HFF-Myc (cell line): ENCODE measurements at regions not wholly inside any gene's neighbourhood (a gene's known extent, or its start where the extent isn't known, plus 50 kb on each side); places are given as distances from the start of the nearest gene placed in this dataset.

Source experiments
- DNase-seq: peaks from one replicate; pipeline ENCODE4 v3.0.0-alpha.2; 2011; ENCODE audit warnings: low read depth; ENCODE audit errors: extremely low read depth
- H3K4me3 ChIP-seq: replicated peaks from 2 replicates; pipeline ENCODE4 v1.5.1; 2011; ENCODE audit warnings: low read depth, mild to moderate bottlenecking, control low read depth, low read length
- TF ChIP-seq, protein P1 (sequence below): IDR thresholded peaks from 2 replicates; pipeline ENCODE4 v1.5.1; 2012; ENCODE audit warnings: mild to moderate bottlenecking, low read depth, low read length, control low read depth; ENCODE audit errors: missing control alignments

GRCh38 chr20:39342463-39342862 lies 380.3 kb downstream of the DHX35 start:
- no peak overlapping the region for H3K4me3 ChIP-seq
- no peak for DNase-seq
- TF ChIP-seq, protein P1, sequence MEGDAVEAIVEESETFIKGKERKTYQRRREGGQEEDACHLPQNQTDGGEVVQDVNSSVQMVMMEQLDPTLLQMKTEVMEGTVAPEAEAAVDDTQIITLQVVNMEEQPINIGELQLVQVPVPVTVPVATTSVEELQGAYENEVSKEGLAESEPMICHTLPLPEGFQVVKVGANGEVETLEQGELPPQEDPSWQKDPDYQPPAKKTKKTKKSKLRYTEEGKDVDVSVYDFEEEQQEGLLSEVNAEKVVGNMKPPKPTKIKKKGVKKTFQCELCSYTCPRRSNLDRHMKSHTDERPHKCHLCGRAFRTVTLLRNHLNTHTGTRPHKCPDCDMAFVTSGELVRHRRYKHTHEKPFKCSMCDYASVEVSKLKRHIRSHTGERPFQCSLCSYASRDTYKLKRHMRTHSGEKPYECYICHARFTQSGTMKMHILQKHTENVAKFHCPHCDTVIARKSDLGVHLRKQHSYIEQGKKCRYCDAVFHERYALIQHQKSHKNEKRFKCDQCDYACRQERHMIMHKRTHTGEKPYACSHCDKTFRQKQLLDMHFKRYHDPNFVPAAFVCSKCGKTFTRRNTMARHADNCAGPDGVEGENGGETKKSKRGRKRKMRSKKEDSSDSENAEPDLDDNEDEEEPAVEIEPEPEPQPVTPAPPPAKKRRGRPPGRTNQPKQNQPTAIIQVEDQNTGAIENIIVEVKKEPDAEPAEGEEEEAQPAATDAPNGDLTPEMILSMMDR: no peak

DNA sequence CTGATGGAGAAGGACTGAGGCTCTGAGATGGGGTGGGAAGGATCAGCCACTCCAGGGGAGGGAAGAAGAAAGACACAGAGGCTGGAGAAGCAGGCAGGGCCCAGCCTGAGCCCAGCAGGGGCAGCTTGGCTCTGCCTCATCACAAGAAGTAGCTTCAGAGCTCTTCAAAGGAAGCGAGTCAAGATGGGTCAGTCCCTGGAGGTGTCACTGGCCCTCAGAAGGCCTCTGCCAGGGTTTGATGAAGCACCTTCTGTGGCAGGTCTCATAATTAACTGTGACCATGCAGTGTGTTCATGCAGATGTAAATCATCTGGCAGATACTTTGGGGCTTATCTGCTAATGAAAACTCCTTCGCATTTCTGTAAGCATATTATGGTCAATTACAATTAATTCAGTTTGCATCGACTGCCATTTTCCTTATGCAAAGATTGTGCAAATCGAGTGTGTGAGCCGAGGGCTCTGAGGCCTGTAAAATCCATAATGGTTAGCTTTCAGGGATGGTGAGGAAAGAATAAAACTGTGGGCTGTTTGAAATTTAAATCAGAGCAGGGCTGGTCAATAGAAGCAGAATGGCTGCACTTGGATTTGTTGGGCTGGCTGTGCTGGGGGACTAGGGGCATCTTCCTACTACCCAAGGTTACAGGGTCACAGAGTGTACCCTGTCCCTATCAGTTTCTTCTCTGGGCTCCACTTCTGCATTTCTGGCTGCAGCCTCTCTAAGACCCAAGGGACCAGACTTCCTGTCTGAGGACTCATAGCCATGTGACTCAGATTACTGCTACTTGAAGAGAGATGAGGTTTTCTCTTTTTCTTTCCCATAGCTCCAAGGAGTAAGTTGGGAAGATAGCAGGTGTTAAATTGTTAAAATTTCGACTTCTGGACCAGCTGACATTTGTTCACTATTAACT lies 376.6 kb downstream of the DHX35 start:
- DNase-seq: no peak
- H3K4me3 ChIP-seq: no peak overlapping the region
- TF ChIP-seq, protein P1: no peak

GRCh38 chr20:39333211-39333610 lies 371.1 kb downstream of the DHX35 start:
- no peak overlapping the region for H3K4me3 ChIP-seq
- DNase-seq: no peak
- TF ChIP-seq, protein P1: no peak

DNA sequence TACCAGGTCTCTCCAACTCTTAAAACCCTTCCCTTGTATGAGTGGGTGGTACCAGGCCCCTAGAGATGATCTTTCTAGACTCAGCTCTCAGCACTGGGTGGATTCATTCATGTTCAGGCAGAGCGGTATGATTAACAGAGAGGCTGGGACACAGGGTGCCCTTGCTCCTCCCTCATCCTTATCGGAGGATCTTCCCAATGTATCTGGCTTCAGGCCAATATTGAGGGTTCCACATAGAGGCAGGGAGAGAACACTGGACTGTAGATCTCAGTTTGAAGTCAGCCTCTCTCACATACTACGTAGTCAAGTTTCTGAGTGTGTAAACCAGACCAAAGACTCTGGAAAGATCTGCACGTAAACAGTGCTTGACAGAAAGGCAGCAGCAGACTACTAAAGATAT lies 366.2 kb downstream of the DHX35 start:
- H3K4me3 ChIP-seq: no peak overlapping the region
- TF ChIP-seq, protein P1: no peak
- DNase-seq: no peak

- H3K4me3 ChIP-seq: no peak overlapping the region
- TF ChIP-seq, protein P1: no peak
- DNase-seq: no peak
These were observed 363.9 kb downstream of the DHX35 start for GRCh38 chr20:39326050-39326449.

- TF ChIP-seq, protein P1: no peak
- DNase-seq: no peak
- H3K4me3 ChIP-seq: no peak overlapping the region
These were observed 356.8 kb downstream of the DHX35 start for GRCh38 chr20:39318911-39319310.
